Activated CD8-positive, alpha-beta T cell treated with anti-CD3 and anti-CD28 coated beads for 36 hours (primary cell): ENCODE measurements at regions not wholly inside any gene's neighbourhood (a gene's known extent, or its start where the extent isn't known, plus 50 kb on each side); places are given as distances from the start of the nearest gene placed in this dataset.

Experiments used
- ATAC-seq: fragments of 200-7000 bp; cut with Tn5 transposase; one replicate; pipeline ENCODE4 v1.10.0; 2021; ENCODE audit warnings: mild to moderate bottlenecking, moderate library complexity
- CTCF ChIA-PET: fragments of 350-600 bp; sonication (Branson Sonifier 250); formaldehyde crosslinking; loops from one replicate; lab custom pipeline; 2021; ENCODE audit warnings: antibody characterized with exemption; lab: Charles Lee
- POLR2A ChIA-PET: fragments of 350-600 bp; sonication (Branson Sonifier 250); formaldehyde crosslinking; loops from one replicate; lab custom pipeline; 2021; ENCODE audit warnings: antibody characterized with exemption; lab: Charles Lee
- DNase-seq: peaks from one replicate; pipeline ENCODE4 v3.0.0-alpha.2; 2020
- H3K27ac Mint-ChIP-seq: one replicate; pipeline ENCODE4 v1.8.0; 2021; ENCODE audit warnings: mild to moderate bottlenecking, mixed read lengths
- H3K27me3 Mint-ChIP-seq: one replicate; pipeline ENCODE4 v1.8.0; 2021; ENCODE audit warnings: mixed read lengths
- H3K36me3 Mint-ChIP-seq: one replicate; pipeline ENCODE4 v1.8.0; 2021; ENCODE audit warnings: low read depth, mixed read lengths
- H3K4me1 Mint-ChIP-seq: one replicate; pipeline ENCODE4 v1.8.0; 2021; ENCODE audit warnings: low read depth, mixed read lengths
- H3K4me3 Mint-ChIP-seq: one replicate; pipeline ENCODE4 v1.8.0; 2021; ENCODE audit warnings: mild to moderate bottlenecking, moderate library complexity, mixed read lengths
- H3K9me3 Mint-ChIP-seq: one replicate; pipeline ENCODE4 v1.8.0; 2021; ENCODE audit warnings: mixed read lengths
- CTCF ChIP-seq: fragments of 200-600 bp; IDR thresholded peaks from one replicate; pipeline ENCODE4 v1.8.0; 2022; ENCODE audit warnings: antibody characterized with exemption, mild to moderate bottlenecking
- intact Hi-C: fragments of 100-400 bp; cut with micrococcal nuclease; formaldehyde crosslinking; loops from one replicate; pipeline ENCODE4 v1.10.0; 2022

- ChIA-PET POLR2A (no interaction called here), CTCF (no interaction called here)
- Mint-ChIP-seq H3K4me3 (no peak overlapping the region), H3K36me3 (no peaks in the 10 kb centered on the region), H3K4me1 (peaks cover 6% of the 10 kb centered on the region), H3K27ac (no peak overlapping the region), H3K27me3 (no peaks in the 10 kb centered on the region), H3K9me3 (peaks cover 9% of the 10 kb centered on the region)
- ATAC-seq: no peak
- no peak for DNase-seq
- intact Hi-C loops: no loop called here
- no peak for TF ChIP-seq CTCF
These were observed 729.6 kb upstream of the GJE1 start for GRCh38 chr6:141403103-141403502.

DNA sequence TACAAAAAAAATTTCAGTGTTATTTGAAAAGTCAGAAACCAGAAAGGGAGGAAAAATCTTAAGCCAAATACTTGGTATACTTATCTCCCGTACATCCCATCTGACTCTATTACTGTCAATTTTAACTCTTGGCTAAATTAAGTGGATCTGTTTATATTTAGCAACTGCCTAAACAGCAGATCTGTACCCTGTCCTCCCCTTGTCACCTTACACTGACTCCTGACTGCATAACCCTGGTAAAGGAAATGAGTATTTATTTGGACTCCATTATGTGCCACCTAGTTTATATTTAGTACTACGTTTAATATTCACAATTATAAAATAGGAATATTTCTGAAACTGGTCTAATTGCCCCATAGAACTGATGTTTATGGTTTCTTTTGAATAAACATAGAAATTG lies 730.2 kb upstream of the GJE1 start:
- H3K27ac Mint-ChIP-seq: no peak overlapping the region
- CTCF ChIA-PET: no interaction called here
- POLR2A ChIA-PET: no interaction called here

DNA sequence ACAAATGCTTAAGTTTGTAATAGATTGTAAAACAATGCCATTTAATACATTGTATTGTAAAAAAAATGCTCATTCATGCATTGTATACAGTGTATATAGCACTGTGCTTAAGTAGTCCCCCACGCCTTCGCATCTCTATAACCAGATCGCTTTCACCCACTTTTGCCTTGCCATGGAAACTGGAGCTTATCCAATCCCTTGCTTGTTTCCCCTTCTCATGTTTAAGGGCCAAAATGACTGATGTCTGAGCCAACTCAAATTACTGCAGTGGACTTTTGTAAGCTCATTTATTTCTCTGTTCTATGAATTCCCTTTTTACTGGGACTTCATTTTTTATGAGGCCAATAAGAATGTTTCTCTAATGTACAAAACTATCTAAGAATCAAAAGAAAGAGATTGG lies 730.9 kb upstream of the GJE1 start:
- DNase-seq (no peak), ATAC-seq (no peak)
- intact Hi-C loops: no loop called here
- H3K27ac Mint-ChIP-seq: no peak overlapping the region
- no peaks in the 10 kb centered on the region for H3K27me3 Mint-ChIP-seq
- ChIA-PET POLR2A (no interaction called here), CTCF (no interaction called here)
- no peak for TF ChIP-seq CTCF
- peaks cover 2% of the 10 kb centered on the region for H3K9me3 Mint-ChIP-seq
- H3K4me3 Mint-ChIP-seq: no peak overlapping the region
- H3K36me3 Mint-ChIP-seq: no peaks in the 10 kb centered on the region
- H3K4me1 Mint-ChIP-seq: peaks cover 6% of the 10 kb centered on the region

More for the DNA sequence above, 730.2 kb upstream of the GJE1 start:
- no peaks in the 10 kb centered on the region for H3K36me3 Mint-ChIP-seq
- no peaks in the 10 kb centered on the region for H3K27me3 Mint-ChIP-seq
- TF ChIP-seq CTCF: no peak
- ATAC-seq: no peak
- intact Hi-C loops: no loop called here
- no peak for DNase-seq
- H3K4me1 Mint-ChIP-seq: peaks cover 6% of the 10 kb centered on the region
- H3K9me3 Mint-ChIP-seq: peaks cover 5% of the 10 kb centered on the region
- H3K4me3 Mint-ChIP-seq: no peak overlapping the region

DNA sequence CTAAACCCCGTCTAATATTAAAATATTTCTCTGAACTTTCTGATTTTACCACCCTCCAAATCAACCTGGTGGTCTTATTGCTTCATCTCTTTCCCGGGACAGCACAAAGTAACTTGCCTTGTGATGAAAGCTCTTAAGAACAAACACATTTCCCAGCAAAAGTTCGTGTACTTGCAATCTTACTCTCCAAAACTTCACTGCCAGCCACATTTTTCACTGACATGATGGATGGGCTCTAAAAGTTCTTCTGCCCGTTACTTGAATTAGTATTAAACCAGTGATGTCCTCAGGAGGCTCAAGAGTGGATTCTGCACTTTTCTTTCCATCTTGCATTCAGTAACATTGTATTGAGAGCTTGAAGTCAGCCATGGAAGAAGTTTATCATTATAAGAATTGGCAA lies 731.6 kb upstream of the GJE1 start:
- ChIA-PET CTCF (no interaction called here), POLR2A (no interaction called here)
- Mint-ChIP-seq H3K9me3 (no peaks in the 10 kb centered on the region), H3K36me3 (no peaks in the 10 kb centered on the region), H3K4me3 (no peak overlapping the region), H3K4me1 (peaks cover 6% of the 10 kb centered on the region), H3K27ac (no peak overlapping the region), H3K27me3 (no peaks in the 10 kb centered on the region)
- TF ChIP-seq CTCF: no peak
- DNase-seq (no peak), ATAC-seq (no peak)
- intact Hi-C loops: no loop called here

DNA sequence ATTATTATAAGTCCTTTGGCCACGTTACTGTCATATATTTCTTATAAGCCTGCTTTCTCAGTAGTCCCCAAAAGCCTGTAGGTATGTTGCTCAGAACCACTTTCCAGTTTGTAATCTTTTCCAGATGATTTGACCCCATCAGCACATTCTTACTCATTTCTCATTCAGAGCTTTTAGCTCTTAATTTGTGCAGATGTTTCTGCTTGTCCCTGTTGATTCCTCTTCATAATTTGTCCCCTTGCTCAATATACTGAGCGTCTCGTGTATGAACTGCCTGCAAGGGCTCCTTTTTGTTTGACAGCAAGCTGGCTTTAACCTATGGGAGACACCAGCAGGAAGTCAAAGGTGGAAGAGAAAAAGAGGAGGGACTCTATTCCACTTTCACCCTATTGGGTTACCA lies 733.8 kb upstream of the GJE1 start:
- no peaks in the 10 kb centered on the region for H3K36me3 Mint-ChIP-seq
- H3K4me1 Mint-ChIP-seq: peaks cover 6% of the 10 kb centered on the region
- ChIA-PET CTCF (interaction anchor here (1.1 kb wide), 1 partner anchor 44 kb away, joined by 3 read pairs; no protein-coding TSS in a partner anchor), POLR2A (interaction anchor here (0.7 kb wide), 1 partner anchor 158 kb away, joined by 3 read pairs; no protein-coding TSS in a partner anchor)
- no peaks in the 10 kb centered on the region for H3K9me3 Mint-ChIP-seq
- H3K4me3 Mint-ChIP-seq: no peak overlapping the region
- TF ChIP-seq CTCF: no peak
- no peak overlapping the region for H3K27ac Mint-ChIP-seq
- intact Hi-C loops: no loop called here
- H3K27me3 Mint-ChIP-seq: no peaks in the 10 kb centered on the region
- DNase-seq (no peak), ATAC-seq (no peak)
